K562 (cell line): ENCODE measurements at regions not wholly inside any gene's neighbourhood (a gene's known extent, or its start where the extent isn't known, plus 50 kb on each side); places are given as distances from the start of the nearest gene placed in this dataset.

Experiments
- ATAC-seq: fragments of 200-7000 bp; cut with Tn5 transposase; 3 replicates; pipeline ENCODE4 v1.9.1; 2020; ENCODE audit warnings: moderate library complexity
- BruUV-seq: library from RNA; stranded (reverse); fragments of 400-500 nt; replicated peaks from 2 replicates; lab custom pipeline; 2021; lab: Mats Ljungman, UMichigan
- CTCF ChIA-PET: fragments of 300-600 bp; formaldehyde crosslinking; extraction: SDS; loops from one replicate; lab custom pipeline; 2021; ENCODE audit warnings: low intra/inter-chr PET ratio; lab: Yijun Ruan, JAX
- POLR2A ChIA-PET: fragments of 300-600, 350-650 bp; sonication (Branson Sonifier 250); formaldehyde crosslinking; extraction: SDS; loops from one replicate; lab custom pipeline; 2021; ENCODE audit warnings: antibody characterized with exemption, inconsistent platforms; lab: Yijun Ruan, JAX
- DNase-seq, 4 experiments: peaks; one replicate each; pipeline versions ENCODE4 v3.0.0 to v3.0.0-alpha.2; 2011 to 2018; ENCODE audit warnings: low spot score in 3 of 4, mixed read lengths in 3 of 4; ENCODE audit errors: extremely low read depth in 1 of 4
- FAIRE-seq: peaks from 2 replicates; lab custom pipeline; 2011; peaks lifted over from hg19 to GRCh38; lab: Jason Lieb, UNC
- H2AFZ ChIP-seq: 2 replicates; pipeline ENCODE4 v1.6.0; 2011; ENCODE audit warnings: low read depth, low read length, control low read depth, inconsistent platforms
- H3K27ac ChIP-seq: fragments of 200-600 bp; 3 replicates; pipeline ENCODE4 v1.8.0; 2011; ENCODE audit warnings: low read depth, mild to moderate bottlenecking, control low read depth, inconsistent platforms, low read length, moderate library complexity, mixed read lengths; ENCODE audit errors: extremely low read depth
- H3K27me3 ChIP-seq, 2 experiments: fragments of 300-600 bp in 1 of 2; 2 replicates in 1 of 2; 3 replicates in 1 of 2; pipeline versions ENCODE4 v1.6.0 to v1.8.0; 2011; ENCODE audit warnings: inconsistent platforms in 2 of 2, low read length in 2 of 2, mild to moderate bottlenecking in 1 of 2, mixed read lengths in 1 of 2, moderate library complexity in 1 of 2; ENCODE audit not compliant: control insufficient read depth in 2 of 2, insufficient read depth in 2 of 2
- H3K36me3 ChIP-seq: fragments of 300-600 bp; 3 replicates; pipeline ENCODE4 v1.8.0; 2011; ENCODE audit warnings: mild to moderate bottlenecking, low read length, inconsistent platforms; ENCODE audit not compliant: control insufficient read depth, insufficient read depth
- H3K4me1 ChIP-seq, 2 experiments: fragments of 200-600 bp in 1 of 2; replicated peaks in 1 of 2; 2 replicates in 1 of 2; 3 replicates in 1 of 2; pipeline versions ENCODE4 v1.5.1 to v1.8.0; 2011; ENCODE audit warnings: inconsistent platforms in 2 of 2, low read length in 2 of 2, mild to moderate bottlenecking in 1 of 2, mixed read lengths in 1 of 2, moderate library complexity in 1 of 2; ENCODE audit not compliant: control insufficient read depth in 2 of 2, insufficient read depth in 2 of 2
- H3K4me2 ChIP-seq: 2 replicates; pipeline ENCODE4 v1.6.1; 2011; ENCODE audit warnings: low read length, control low read depth, inconsistent platforms, mixed read lengths; ENCODE audit not compliant: insufficient read depth
- H3K4me3 ChIP-seq: fragments of 200-600 bp; sonication (generic), shearing (Covaris generic); 2 replicates; pipeline ENCODE4 v1.5.1; 2016; ENCODE audit warnings: control low read depth, inconsistent platforms
- H3K79me2 ChIP-seq: fragments of 200-600 bp; 3 replicates; pipeline ENCODE4 v1.8.0; 2011; ENCODE audit warnings: low read length, inconsistent platforms; ENCODE audit not compliant: control insufficient read depth, insufficient read depth
- H3K9ac ChIP-seq, 2 experiments: 2 replicates each; pipeline versions ENCODE4 v1.6.0 to v1.6.1; 2011; ENCODE audit warnings: low read depth in 2 of 2, low read length in 2 of 2, control low read depth in 1 of 2, inconsistent platforms in 1 of 2, mild to moderate bottlenecking in 1 of 2, mixed read lengths in 1 of 2; ENCODE audit not compliant: insufficient read depth in 1 of 2
- H3K9me1 ChIP-seq: one replicate; pipeline ENCODE4 v1.6.0; 2011; ENCODE audit warnings: inconsistent platforms, mild to moderate bottlenecking, low read length, moderate library complexity; ENCODE audit not compliant: control insufficient read depth, insufficient read depth
- H3K9me3 ChIP-seq: replicated peaks from 2 replicates; pipeline ENCODE4 v1.5.1; 2011; ENCODE audit warnings: low read depth, low read length, inconsistent platforms; ENCODE audit not compliant: control insufficient read depth, insufficient read depth
- H4K20me1 ChIP-seq: replicated peaks from 2 replicates; pipeline ENCODE4 v1.6.1; 2011; ENCODE audit warnings: low read length, inconsistent platforms, mixed read lengths; ENCODE audit not compliant: control insufficient read depth, insufficient read depth
- ASH1L ChIP-seq: fragments of 450-650 bp; IDR thresholded peaks from 2 replicates; pipeline ENCODE4 v1.6.1; 2018; ENCODE audit warnings: borderline replicate concordance, mild to moderate bottlenecking, low read depth; ENCODE audit not compliant: partially characterized antibody
- BCOR ChIP-seq: fragments of 450-650 bp; IDR thresholded peaks from 2 replicates; pipeline ENCODE4 v1.6.1; 2016
- CEBPB ChIP-seq: fragments of 450-650 bp; IDR thresholded peaks from 2 replicates; pipeline ENCODE4 v1.6.1; 2016; ENCODE audit warnings: missing genetic modification characterization, missing compliant biosample characterization
- EGR1 ChIP-seq: fragments of 450-650 bp; conservative IDR thresholded peaks from 2 replicates; pipeline ENCODE4 v1.6.1; 2017; ENCODE audit warnings: mild to moderate bottlenecking
- ETV6 ChIP-seq, 3 experiments: fragments of 150-350 bp in 1 of 3; sonication (generic) in 1 of 3; formaldehyde crosslinking in 1 of 3; IDR thresholded peaks; 2 replicates each; pipeline versions ENCODE4 v1.6.1 to v1.8.0; 2014 to 2022; ENCODE audit warnings: borderline replicate concordance in 2 of 3, low read depth in 2 of 3, antibody characterized with exemption in 1 of 3, low read length in 1 of 3, mild to moderate bottlenecking in 1 of 3, missing genetic modification reagents in 1 of 3
- FOXJ3 ChIP-seq: sonication (generic); formaldehyde crosslinking; IDR thresholded peaks from 2 replicates; pipeline ENCODE4 v1.4.0; 2020; ENCODE audit warnings: mild to moderate bottlenecking, missing genetic modification reagents
- HMG20B ChIP-seq: fragments of 250-450 bp; sonication (Bioruptor Pico); IDR thresholded peaks from 2 replicates; pipeline ENCODE4 v1.5.0; 2021; ENCODE audit warnings: mild to moderate bottlenecking
- IRF9 ChIP-seq: fragments of 450-650 bp; IDR thresholded peaks from 2 replicates; pipeline ENCODE4 v1.6.1; 2016; ENCODE audit warnings: missing biosample characterization, missing genetic modification characterization
- KAT2B ChIP-seq: IDR thresholded peaks from one replicate; pipeline ENCODE4 v1.6.1; 2012; ENCODE audit warnings: low read depth, mild to moderate bottlenecking, control low read depth, inconsistent platforms, low read length, moderate library complexity
- MCM5 ChIP-seq: fragments of 450-650 bp; IDR thresholded peaks from 2 replicates; pipeline ENCODE4 v1.6.1; 2016; ENCODE audit warnings: low read depth
- NR4A1 ChIP-seq, 2 experiments: fragments of 250-450 bp in 1 of 2; fragments of 450-650 bp in 1 of 2; sonication (Bioruptor Pico) in 1 of 2; IDR thresholded peaks; 2 replicates each; pipeline versions ENCODE4 v1.4.0 to v1.6.1; 2016 to 2020; ENCODE audit warnings: mild to moderate bottlenecking in 2 of 2, missing compliant biosample characterization in 1 of 2, missing genetic modification characterization in 1 of 2, moderate library complexity in 1 of 2
- RFX5 ChIP-seq: IDR thresholded peaks from 2 replicates; pipeline ENCODE4 v1.6.1; 2011; ENCODE audit warnings: low read depth, mild to moderate bottlenecking, improper control_type of control experiment, low read length
- SNAPC5 ChIP-seq: fragments of 250-450 bp; sonication (Bioruptor Pico); IDR thresholded peaks from 2 replicates; pipeline ENCODE4 v1.8.0; 2021; ENCODE audit warnings: moderate library complexity, mild to moderate bottlenecking, inconsistent platforms
- SPI1 ChIP-seq: IDR thresholded peaks from 2 replicates; pipeline ENCODE4 v1.6.1; 2011; ENCODE audit warnings: low read depth, low read length, control low read depth, borderline replicate concordance
- TGIF2 ChIP-seq: sonication (generic); formaldehyde crosslinking; IDR thresholded peaks from 2 replicates; pipeline ENCODE4 v1.8.1; 2022; ENCODE audit warnings: mild to moderate bottlenecking, missing genetic modification reagents, moderate library complexity
- WHSC1 ChIP-seq: IDR thresholded peaks from one replicate; pipeline ENCODE4 v1.6.1; 2012; ENCODE audit warnings: low read length, control low read depth, inconsistent platforms
- YBX1 ChIP-seq: fragments of 450-650 bp; IDR thresholded peaks from 2 replicates; pipeline ENCODE4 v1.7.1; 2016; ENCODE audit warnings: mild to moderate bottlenecking
- ZFP36 ChIP-seq: fragments of 150-350 bp; IDR thresholded peaks from 2 replicates; pipeline ENCODE4 v1.6.1; 2018; ENCODE audit warnings: low read length, low read depth; ENCODE audit not compliant: partially characterized antibody
- ZNF121 ChIP-seq: sonication (generic); formaldehyde crosslinking; conservative IDR thresholded peaks from 2 replicates; pipeline ENCODE4 v1.8.0; 2022; ENCODE audit warnings: missing genetic modification reagents
- ZNF507 ChIP-seq: conservative IDR thresholded peaks from 2 replicates; pipeline ENCODE4 v1.6.1; 2017; ENCODE audit warnings: missing genetic modification characterization, missing compliant biosample characterization
- WGBS: fragments of 100-300 bp; shearing (Covaris generic); methylation state at CpG from one replicate; pipeline ENCODE4 v1.1.6; 2016; ENCODE audit warnings: low coverage, mixed read lengths; ENCODE audit not compliant: insufficient coverage; ENCODE audit errors: missing lambda C conversion rate; 5-methylcytosine and 5-hydroxymethylcytosine counted together
- in situ Hi-C: fragments of 300-500 bp; cut with MboI; formaldehyde crosslinking; loops from 4 replicates; pipeline ENCODE4 v1.15.0; 2018; ENCODE audit warnings: inconsistent platforms, mixed read lengths
- intact Hi-C: fragments of 100-400 bp; cut with micrococcal nuclease; formaldehyde crosslinking; loops from 2 replicates; pipeline ENCODE4 v1.14.2; 2022

- no peak overlapping the region for H3K9ac ChIP-seq
- no peak overlapping the region for H3K4me2 ChIP-seq
- 1% methylated on average over 5 of the region's 5 CpGs for WGBS
- H3K27ac ChIP-seq, result no peak overlapping the region
- BruUV-seq, result no TSS peak
- H3K36me3 ChIP-seq, result no peaks in the 10 kb centered on the region
- H3K4me3 ChIP-seq, result no peak overlapping the region
- POLR2A ChIA-PET, result no interaction called here
- ATAC-seq (no peak), FAIRE-seq (peak; percentile 15), DNase-seq (no peak)
- intact Hi-C loops, result no loop called here
- H3K9me3 ChIP-seq, result no peaks in the 10 kb centered on the region
- no peak overlapping the region for H2AFZ ChIP-seq
- TF ChIP-seq SPI1 (no peak), RFX5 (no peak), ZNF121 (no peak), NR4A1 (CRISPR knock-in tag; IDR thresholded peaks at IDR 0.05) (no peak), NR4A1 (tag; IDR thresholded peaks at IDR 0.05) (no peak), YBX1 (no peak), MCM5 (no peak), TGIF2 (CRISPR knock-in tag) (no peak), IRF9 (tag) (no peak), ZFP36 (no peak), BCOR (no peak), CEBPB (tag) (no peak), KAT2B (no peak), ASH1L (no peak), HMG20B (CRISPR knock-in tag) (no peak), WHSC1 (no peak), ZNF507 (no peak), ETV6 (IDR thresholded peaks at IDR 0.05; ENCODE audit: borderline replicate concordance in 1 of 2, low read depth in 2 of 2, low read length in 1 of 2) (no peak), ETV6 (CRISPR knock-in tag; IDR thresholded peaks at IDR 0.05; ENCODE audit: borderline replicate concordance) (no peak), SNAPC5 (CRISPR knock-in tag) (no peak), FOXJ3 (no peak), EGR1 (no peak)
- TF ChIP-seq, all 486 proteins: peak for 0
- H4K20me1 ChIP-seq, result no peaks in the 10 kb centered on the region
- no peaks in the 10 kb centered on the region for H3K4me1 ChIP-seq
- no peaks in the 10 kb centered on the region for H3K79me2 ChIP-seq
- in situ Hi-C loops, result no loop called here
- H3K9me1 ChIP-seq, result no peaks in the 10 kb centered on the region
- no peaks in the 10 kb centered on the region for H3K27me3 ChIP-seq
- CTCF ChIA-PET, result no interaction called here
Measured at GRCh38 chr10:35848412-35848811, 206.3 kb upstream of the FZD8 start.
